Uterus (tissue), 2 donors: ENCODE measurements at regions not wholly inside any gene's neighbourhood (a gene's known extent, or its start where the extent isn't known, plus 50 kb on each side); places are given as distances from the start of the nearest gene placed in this dataset.

Experiments
- POLR2A ChIP-seq, 2 donors: fragments of 450-650 bp; IDR thresholded peaks; one replicate each; pipeline ENCODE4 v1.6.1; 2016; ENCODE audit warnings: antibody characterized with exemption in 2 of 2, mild to moderate bottlenecking in 1 of 2, moderate library complexity in 1 of 2
- TF ChIP-seq, protein P1 (sequence below), 4 experiments: fragments of 200-600 bp in 2 of 4; fragments of 450-650 bp in 2 of 4; sonication (generic) in 2 of 4; IDR thresholded peaks; one replicate each; pipeline ENCODE4 v1.5.1; 2016 to 2019; ENCODE audit warnings: antibody characterized with exemption in 4 of 4, mild to moderate bottlenecking in 2 of 4, moderate library complexity in 1 of 4

DNA sequence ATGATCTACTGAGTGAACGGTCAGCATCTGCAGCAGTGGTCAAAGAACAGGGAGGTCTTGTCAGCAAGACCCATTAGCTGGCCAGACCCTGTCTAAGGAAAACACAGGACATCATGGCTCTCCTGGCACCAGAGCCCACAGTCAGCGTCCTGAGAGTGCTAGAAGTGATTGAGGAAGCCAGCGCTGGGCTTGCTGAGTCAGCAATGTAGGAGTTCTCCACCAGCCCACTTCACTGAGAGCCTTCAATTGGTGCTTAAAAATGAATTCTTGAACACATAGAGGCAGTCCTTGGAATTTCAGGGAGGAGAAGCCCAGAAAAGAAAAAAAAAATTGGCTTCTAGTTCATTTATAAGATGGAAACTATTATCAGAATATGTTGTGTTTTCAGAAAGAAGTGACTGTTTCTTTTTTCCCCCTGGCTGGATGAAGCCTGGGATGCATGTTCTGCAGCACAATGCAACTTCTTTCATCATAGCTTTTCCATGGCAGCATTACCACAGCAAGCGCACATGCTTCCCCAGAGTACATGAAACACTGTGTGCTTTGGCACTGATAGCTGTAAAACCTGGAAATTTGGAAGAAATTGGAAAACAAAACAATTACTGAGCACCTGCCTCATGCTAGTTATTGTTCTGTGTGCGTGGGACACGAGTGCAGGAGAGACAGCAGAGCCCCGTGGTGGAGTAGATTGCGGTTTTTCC lies 899.9 kb downstream of the C6orf118 start:
- TF ChIP-seq, protein P1, sequence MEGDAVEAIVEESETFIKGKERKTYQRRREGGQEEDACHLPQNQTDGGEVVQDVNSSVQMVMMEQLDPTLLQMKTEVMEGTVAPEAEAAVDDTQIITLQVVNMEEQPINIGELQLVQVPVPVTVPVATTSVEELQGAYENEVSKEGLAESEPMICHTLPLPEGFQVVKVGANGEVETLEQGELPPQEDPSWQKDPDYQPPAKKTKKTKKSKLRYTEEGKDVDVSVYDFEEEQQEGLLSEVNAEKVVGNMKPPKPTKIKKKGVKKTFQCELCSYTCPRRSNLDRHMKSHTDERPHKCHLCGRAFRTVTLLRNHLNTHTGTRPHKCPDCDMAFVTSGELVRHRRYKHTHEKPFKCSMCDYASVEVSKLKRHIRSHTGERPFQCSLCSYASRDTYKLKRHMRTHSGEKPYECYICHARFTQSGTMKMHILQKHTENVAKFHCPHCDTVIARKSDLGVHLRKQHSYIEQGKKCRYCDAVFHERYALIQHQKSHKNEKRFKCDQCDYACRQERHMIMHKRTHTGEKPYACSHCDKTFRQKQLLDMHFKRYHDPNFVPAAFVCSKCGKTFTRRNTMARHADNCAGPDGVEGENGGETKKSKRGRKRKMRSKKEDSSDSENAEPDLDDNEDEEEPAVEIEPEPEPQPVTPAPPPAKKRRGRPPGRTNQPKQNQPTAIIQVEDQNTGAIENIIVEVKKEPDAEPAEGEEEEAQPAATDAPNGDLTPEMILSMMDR (IDR thresholded peaks at IDR 0.05), result no peak
- TF ChIP-seq POLR2A (IDR thresholded peaks at IDR 0.05), result no peak
